Superior temporal gyrus (tissue), 1 donor: ENCODE measurements at regions not wholly inside any gene's neighbourhood (a gene's known extent, or its start where the extent isn't known, plus 50 kb on each side); places are given as distances from the start of the nearest gene placed in this dataset.
A peak's percentile ranks its signal among the peaks of the same experiment; 100 is the strongest.

ENCODE experiments used
- DNase-seq: peaks from one replicate; pipeline ENCODE4 v3.0.0-alpha.2; 2016; ENCODE audit errors: extremely low spot score

DNA sequence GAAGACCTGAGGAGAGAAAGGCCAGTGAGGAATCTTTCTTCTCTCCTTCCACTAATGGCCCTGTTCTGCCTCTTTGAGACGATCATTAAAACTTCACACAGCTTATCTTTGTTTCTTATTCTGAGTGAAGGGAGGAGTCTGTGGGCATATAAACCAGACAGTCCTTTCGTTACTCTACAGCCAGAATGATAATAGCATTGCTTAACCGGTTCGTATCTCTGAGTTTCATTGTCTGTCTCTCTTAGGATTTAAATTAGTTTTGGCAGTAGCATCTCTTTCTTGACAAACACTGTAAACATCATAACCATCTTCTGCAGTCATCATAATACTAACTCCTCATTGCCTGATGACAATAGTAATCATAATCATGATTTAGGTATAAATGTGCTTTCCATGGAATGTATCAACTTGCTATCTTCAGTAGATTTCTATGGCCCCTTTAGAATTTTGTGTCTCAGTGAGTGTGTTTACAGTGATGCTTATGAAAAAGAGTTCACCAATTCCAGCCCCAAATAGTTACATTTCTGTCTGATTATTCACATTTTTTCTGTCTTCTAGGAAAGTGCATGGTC lies 618.8 kb upstream of the KLF4 start:
- no peak for DNase-seq

DNA sequence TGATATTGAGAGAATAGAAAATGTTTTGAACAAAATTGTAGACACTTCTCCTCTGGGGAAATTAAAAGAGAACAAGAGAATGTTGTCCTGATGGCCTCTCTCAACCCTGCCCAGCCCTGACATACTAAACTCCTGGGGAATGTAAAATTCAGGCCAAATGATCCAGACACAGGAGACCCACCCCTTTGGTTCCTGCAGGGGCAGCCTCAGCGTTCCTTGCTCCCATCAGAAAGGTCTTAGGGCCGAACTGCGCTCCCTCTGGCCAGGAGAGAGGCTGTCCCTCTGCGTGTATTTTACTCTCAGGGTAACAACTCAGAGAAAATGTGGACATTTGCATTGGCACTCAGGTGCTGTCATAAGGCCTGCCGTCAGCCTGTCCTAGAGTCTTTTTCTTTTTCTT lies 616.3 kb upstream of the KLF4 start:
- no peak for DNase-seq

DNA sequence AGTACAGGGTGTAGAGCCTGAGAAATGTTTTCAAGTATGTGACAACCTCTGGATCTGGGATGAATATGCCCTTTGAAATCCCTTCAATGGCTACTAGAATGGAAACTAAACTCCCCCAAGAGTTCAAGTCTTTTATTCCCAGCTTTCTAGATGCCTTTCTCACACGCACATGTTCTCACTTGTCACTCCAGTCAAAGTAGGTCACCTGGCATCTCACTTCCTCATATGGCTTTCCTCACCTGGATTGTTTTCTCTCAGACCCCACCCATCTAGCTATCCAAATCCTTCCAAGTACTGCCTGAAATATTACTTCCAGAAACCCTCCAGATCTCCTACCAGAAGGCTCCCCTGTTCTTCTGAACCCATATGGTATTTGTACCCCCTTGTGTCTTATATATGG lies 615.4 kb upstream of the KLF4 start:
- DNase-seq: no peak

DNA sequence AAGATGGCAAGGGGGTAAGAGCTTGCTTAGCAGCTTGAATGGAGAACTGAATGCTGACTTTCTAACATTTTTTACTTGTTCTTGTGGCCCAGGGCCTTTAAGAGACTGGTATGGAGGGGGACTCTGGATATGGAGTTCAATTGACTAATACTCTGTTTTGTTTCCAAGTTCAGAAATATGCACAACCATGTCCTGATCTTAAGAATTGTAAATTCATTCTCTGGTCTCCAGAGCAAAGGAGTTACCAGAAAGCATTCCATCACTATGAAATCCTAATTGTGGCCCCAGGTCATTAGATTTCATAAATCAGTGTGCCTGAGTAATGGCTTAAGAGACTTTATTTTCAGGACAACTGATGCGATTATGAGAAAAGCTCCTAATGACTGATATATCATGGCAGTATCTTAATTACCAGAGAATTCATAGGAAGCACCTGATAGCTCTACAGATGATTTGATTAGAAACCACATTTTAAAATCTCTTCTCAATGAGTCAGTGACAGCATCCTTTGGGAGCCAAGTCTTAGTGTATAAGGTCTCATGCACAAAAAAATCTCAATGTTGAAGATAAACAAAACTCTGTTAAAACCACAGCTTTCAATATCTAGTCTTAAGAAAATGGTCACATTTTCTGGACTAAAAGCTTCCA lies 613.6 kb upstream of the KLF4 start:
- no peak for DNase-seq

DNA sequence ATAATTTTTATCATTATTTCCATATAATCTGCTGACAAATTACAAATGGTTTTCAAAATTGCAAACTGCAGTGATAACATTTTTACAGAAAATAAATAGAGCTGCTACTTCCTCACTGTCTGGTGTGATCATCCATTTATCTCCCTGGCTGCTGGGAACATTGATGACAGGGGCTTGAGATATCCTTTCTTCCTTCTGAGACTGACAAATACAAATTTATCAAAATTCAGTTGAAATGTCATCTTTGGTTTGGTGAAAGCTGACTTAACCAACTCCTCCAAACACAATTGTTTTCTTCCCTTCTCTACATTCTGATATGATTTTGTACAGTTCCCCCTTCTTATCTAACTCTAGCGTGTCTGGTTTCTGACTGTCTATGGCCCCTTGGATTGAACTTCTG lies 611.8 kb upstream of the KLF4 start:
- no peak for DNase-seq

DNA sequence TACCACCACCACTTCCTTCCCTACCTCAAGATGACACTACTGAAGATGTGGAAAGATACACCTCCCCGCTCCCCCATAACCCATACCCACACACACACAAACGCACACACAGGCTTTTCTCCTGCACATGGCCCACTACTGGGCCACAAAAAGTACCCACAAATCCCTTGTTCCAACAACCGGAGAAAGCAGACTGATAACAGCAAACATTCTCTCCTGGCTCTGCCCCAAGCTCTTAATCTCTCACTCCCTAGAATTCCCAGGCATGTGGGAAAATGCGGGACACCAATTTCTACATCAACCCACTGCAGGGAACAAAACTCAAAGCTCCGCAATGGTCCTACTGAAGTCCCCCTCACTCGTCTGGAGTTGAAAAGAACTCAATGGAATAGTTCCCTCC lies 611.0 kb upstream of the KLF4 start:
- no peak for DNase-seq

DNA sequence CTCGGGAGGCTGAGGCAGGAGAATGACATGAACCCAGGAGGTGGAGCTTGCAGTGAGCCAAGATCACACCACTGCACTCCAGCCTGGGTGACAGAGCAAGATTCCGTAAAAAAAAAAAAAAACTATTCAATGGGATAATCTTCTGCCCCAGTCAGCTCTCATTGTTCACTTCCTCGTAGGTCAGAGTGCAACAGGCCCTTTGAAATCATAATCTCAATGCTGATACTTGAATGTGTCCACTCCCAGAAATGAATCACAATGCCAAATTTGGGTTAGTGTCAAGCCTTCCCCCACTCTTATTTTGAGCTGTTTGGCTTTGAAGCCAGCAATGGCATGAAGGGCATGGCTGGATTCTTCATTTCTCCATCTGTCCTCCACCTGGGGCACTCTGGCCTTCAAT lies 610.3 kb upstream of the KLF4 start:
- no peak for DNase-seq

DNA sequence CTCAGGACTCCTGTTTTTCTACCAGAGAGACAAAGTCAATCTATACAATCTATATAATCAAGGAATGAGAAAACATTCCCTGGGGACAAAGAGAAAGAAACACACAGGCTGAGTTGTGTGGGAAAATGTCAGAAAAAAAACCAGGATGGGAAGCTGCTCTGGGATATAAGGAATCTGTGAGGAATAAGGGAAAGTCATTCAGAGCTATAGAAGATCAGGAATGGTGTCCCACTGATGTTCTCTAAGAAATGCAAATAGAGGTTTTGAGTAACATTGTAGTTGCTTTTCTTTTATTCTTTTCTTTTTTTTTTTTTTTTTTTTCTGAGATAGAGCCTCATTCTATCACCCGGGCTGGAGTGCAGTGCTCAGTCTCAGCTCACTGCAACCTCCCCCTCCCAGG lies 605.9 kb upstream of the KLF4 start:
- DNase-seq: no peak

DNA sequence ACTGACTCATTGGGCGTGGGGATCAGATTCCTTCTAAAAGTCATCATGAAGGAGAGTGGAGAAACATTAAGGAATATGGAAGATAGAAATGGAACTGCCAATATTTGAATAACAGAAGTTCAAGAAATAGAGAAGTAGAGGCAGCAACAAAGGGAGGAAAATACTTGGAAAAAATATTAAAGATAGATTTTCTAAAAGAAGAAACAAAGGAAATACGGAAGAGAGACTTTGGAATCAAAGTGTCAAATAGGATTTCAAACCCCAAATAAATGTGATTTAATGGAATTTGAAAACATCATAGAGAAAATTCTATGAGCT lies 605.1 kb upstream of the KLF4 start:
- DNase-seq: no peak

DNA sequence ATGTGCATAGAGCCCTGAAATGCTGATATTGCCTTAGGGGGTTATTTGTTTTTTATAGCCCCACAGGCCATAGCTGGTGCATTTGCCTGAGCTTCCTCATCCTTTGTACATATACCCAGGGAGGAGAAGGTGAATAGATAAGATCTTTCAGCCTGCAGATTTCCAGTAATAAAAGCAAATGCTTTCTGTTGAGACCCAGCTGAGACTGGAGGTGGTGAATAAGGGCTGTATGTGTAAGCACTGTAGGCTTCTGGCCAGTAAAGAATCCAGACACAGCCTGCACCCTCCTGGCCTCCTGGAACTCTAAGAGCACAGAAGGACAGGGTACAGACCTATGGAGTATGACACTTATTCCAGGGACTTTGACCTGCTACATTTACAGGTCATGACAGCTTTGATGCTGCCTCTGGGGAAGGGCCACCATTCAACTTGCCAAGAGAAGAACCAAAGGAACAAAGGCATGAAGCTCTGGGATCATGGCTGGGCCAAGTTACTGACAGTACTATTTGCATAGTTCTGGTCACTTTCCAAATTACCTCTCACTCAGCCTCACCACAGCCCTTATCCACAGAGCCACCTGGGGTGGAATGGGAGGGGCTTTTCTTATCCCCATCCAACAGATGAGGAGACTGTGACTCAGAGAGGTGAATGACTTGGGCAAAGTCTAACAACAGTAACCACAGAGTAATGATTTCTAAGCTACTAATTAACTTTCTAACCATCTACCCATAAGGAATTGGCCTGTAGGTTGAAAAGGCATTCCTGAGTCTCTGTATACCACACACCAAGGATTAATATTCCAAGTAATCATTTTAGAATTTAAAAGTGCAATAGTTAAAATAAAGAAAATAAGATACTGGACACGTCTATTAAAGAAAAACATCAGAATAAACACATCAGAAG lies 604.5 kb upstream of the KLF4 start:
- no peak for DNase-seq

DNA sequence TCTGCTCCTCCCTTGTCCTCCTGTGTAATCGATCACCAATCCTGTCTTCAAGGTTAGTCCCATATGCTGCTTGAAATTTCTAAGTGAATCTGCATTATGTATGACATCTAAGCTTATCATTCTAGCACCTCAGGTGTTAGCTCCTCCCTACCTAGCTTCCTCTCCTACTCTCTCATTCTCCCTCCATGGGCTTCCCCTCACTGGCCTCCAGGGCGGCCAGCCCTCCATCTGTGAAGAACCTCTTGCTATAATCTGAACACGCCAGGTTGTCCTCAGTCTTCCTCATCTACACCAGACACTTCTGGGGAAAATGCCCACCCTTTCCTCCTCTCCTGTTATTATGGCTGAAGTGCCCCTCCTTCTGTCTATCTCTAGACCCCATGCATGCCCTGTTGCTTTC lies 599.3 kb upstream of the KLF4 start:
- no peak for DNase-seq

DNA sequence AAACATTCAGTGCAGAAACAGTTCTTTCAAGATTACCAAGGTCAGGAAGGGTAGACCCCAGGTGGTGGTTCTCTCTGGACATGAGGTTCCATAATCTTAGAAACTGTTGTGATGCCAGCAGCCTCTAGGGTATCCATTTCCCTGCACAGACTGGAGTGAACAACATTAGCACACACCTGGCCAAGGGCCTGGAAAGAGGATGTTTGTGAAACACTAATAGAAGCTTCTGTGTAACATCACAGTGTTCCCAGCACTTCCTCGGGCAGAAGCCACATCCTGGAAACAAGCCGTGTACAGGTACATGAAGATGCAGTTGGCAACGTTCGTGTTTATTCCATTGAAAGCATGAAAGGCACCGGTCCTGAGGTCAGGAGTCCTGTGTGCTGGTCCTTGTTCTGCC lies 598.2 kb upstream of the KLF4 start:
- no peak for DNase-seq

DNA sequence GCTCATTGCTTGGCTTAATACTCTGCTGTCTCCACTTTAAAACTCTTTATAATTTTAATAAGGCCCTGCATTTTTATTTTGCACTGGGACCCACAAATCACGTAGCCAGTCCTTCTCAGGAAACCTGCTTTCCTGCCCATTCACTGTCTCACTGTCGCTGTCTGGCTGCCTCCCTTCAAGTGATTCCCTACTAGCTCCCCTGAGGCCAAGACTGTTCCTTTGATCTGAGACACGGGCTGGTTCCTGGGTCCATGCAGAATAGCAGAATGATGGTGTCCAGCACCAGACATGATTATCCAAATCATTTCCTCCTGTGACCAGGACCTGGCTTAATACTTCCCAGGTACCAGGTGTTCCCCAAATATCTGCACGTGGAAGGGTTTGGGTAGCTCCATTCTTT lies 597.1 kb upstream of the KLF4 start:
- no peak for DNase-seq

DNA sequence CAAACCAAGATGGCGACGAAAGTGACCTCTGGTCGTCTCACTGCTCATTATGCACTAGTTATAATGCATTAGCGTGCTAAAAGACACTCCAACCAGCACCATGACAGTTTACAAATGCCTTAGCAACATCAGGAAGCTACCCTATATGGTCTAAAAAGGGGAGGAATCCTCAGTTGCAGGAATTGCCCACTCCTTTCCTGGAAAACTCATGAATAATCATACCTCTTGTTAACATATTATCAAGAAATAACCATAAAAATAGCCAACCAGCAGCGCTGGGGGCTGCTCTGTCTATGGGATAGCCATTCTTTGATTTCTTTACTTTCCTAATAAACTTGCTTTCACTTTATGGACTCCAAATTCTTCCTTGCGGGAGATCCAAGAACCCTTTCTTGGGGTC lies 595.7 kb upstream of the KLF4 start:
- no peak for DNase-seq

DNA sequence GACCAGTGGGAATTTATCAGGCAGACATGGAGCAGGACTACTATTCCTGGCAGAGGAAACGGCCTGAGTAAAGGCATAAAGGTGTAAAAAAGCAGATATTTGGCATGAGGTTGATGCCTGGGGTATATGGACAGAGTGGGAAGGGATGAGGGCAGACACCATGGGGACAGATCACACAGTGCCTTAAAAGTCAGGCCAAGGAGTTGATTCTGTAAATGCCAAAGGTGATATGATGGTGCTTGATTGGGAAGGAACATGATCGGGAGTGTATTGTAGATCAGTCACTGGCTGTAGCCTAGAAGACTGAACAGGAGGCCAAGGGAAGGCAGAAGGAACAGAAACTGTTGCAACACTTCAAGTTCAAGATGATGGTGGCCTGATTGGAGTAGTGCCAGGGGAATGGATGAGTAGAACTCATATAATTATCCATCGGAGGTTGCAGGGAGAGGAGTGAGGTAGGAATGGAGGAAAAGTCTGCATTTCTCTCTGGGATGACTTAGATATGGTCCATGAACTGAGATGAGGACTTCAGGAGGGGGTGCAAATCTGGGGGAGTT lies 594.3 kb upstream of the KLF4 start:
- DNase-seq: peak; percentile 15

DNA sequence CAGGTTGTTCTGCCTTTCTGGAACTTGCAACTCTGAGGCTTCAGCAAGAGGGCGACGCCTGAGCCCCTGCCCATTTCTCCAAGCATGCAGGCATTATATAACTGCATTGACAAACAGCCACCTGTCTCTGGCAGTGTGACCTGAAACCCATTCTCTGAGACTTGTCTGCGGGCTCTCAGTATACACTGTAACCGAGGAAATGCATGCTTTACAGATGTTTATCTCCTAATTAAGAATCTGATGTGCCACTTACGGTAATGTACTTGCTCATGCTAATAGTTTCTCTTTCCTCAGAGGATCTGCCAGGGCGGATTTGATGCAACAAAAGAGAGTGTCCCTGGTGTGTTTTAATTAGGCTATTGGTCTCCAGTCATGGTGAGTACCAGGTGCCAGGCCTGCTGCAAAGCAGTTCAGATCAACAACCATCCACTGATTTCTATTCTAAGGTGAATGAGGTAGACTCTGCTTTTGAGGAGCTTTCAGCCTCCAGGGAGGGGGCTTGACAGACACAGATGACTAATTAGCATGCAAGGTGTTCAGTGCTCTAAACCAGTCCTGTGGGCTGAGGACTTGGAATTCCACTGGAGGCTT lies 593.7 kb upstream of the KLF4 start:
- no peak for DNase-seq

DNA sequence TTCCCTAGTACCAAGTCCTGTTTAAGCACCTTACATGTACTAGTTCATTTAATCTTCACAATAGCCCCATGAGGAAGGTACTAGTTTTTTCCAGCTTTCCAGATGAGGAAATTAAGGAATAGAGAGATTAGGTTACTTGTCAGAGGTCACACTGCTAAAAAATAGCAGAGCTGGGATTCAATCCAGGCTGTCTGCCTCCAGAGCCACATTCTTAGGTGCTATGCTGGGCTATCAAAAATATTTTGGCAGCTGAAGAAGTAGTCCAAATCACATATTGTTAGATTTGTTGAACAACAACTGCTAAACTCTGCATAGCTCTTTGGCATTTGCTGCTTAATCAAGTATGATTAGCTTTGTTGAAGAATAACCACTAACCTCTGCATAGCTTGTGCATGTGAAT lies 591.5 kb upstream of the KLF4 start:
- DNase-seq: no peak

DNA sequence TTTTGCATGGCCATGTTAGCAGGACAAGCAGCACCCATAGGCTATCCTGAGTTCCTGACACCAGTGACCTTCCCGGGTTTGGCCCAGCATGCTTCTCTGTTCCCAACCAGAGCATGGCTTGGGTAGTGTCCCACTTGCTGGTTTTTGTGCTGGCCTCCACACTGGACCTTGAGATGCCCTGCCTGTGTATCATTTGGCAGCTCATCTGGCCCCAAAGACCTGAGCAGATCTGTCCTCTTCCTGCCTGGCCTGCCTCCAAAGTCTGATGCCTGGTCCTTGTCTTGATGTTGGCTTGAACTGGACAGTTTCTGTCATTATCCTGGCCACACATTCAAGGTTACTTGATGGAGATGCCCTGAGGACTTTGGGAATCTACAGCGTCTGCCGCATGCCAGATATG lies 590.7 kb upstream of the KLF4 start:
- DNase-seq: no peak

DNA sequence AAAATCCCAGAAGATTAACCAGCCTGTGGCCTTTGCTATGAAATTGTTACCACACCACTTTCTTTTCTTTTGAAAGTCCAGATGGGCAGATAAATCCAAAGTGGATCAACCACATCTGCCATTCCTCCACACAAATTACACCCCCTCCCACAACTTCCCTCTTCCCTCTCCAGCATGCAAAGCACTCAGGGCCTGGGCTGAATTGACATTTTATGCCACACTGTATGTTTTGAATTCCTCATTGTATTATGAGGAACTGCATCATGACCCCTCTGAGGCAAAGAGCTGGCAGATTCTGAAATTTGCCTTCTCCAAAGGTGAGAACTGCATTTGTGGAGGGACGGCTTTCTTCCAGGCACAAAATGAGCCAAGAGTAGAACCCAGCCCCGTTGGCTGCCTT lies 589.2 kb upstream of the KLF4 start:
- DNase-seq: no peak

DNA sequence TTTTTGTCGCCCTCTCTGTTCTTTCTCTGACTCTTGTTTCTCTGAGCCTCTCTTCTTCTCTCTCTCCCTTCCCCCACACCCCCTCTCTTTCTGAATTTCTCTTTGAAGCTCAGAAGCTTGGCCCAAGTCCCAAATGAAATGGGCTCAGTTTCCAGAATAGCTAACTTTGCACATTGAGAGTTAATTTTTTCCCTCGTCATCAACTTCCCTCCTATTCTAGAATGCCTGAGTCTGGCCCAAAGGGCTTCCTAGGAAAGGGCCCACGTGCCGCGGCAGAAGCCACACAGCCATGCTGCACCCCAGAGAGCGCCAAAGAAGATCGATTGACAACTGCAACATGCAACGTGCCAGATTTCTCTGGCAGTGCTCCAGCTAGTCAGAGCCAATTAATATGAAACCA lies 588.8 kb upstream of the KLF4 start:
- no peak for DNase-seq

DNA sequence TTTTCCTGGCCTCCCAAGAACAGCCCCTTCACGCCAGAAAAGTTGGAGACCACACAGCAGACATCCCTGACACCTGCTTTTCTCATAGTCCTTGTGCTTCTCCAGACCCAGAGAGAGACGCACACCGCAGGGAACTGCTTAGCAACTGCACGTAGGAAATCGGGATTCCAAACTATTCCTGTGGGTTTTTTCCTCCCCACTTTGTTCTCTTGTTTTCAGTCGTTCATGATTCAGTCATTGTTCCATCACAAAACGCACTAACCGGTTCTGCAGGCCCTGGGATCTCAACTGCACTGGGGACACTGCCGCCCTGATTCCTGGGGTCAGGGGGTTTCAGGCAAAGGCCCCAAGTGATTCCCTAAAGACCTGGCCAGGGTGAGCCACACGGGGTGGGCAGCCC lies 588.0 kb upstream of the KLF4 start:
- DNase-seq: no peak

DNA sequence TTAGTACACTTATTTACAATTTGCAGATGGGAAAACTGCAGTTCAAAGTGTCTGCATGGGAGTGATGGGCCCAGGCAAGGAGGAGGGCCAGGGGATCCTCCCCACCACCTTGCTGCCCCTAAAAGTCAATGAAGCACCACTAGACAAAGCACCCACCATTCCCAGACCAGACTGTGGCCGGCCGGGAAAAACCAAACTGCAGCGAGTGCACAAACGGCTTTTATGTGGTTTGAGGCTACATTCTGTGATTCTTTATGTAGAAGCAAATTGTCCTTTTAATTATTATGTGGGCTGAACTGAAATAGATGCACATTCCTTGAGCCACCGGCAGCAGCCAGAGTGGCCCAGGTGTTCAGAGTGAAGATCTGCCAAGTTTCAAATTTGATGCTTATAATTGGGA lies 585.3 kb upstream of the KLF4 start:
- DNase-seq: no peak

DNA sequence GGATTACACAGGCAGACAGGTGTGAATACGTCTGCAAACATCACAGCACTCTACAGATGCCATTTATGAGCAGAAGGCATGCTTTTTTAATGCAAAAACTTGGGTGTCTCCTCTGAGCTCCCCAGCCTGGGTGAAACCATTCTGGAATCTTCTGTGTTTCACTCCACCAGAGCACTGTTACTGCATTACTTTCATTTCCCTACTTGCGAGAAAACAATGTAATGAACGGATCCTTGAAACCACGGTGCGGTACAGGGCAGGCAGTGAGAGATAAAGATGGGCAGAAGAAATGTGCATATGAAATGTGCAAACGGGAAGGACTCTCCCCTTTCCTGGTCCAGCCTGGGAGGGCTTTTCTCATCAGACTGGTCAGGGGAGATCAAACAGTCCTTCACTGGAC lies 584.3 kb upstream of the KLF4 start:
- no peak for DNase-seq
